Epithelial cell of esophagus (primary cell): ENCODE measurements at regions not wholly inside any gene's neighbourhood (a gene's known extent, or its start where the extent isn't known, plus 50 kb on each side); places are given as distances from the start of the nearest gene placed in this dataset.
A peak's percentile ranks its signal among the peaks of the same experiment; 100 is the strongest.

Source experiments
- DNase-seq: peaks from one replicate; pipeline ENCODE4 v3.0.0; 2010; ENCODE audit warnings: low read depth
- H3K4me3 ChIP-seq: 2 replicates; pipeline ENCODE4 v1.5.1; 2011; ENCODE audit warnings: mild to moderate bottlenecking, low read length, control low read depth
- CTCF ChIP-seq: IDR thresholded peaks from 2 replicates; pipeline ENCODE4 v1.5.1; 2011; ENCODE audit warnings: low read depth, mild to moderate bottlenecking, low read length, control low read depth, inconsistent platforms; ENCODE audit not compliant: insufficient read depth; ENCODE audit errors: missing control alignments

GRCh38 chr12:59039005-59039404, 118.7 kb upstream of the LRIG3 start:
- TF ChIP-seq CTCF, result no peak
- DNase-seq, result no peak
- H3K4me3 ChIP-seq, result no peak overlapping the region

- no peak for DNase-seq
- no peak overlapping the region for H3K4me3 ChIP-seq
- no peak for TF ChIP-seq CTCF
Observed at GRCh38 chr12:59036973-59037762, 116.9 kb upstream of the LRIG3 start.

GRCh38 chr12:59036347-59036746, 116.0 kb upstream of the LRIG3 start:
- H3K4me3 ChIP-seq, result no peak overlapping the region
- no peak for TF ChIP-seq CTCF
- no peak for DNase-seq

- DNase-seq, result no peak
- no peak for TF ChIP-seq CTCF
- no peak overlapping the region for H3K4me3 ChIP-seq
Observed at GRCh38 chr12:59031313-59031712, 111.0 kb upstream of the LRIG3 start.

- TF ChIP-seq CTCF, result no peak
- no peak overlapping the region for H3K4me3 ChIP-seq
- DNase-seq, result no peak
Observed at GRCh38 chr12:59030415-59030814, 110.1 kb upstream of the LRIG3 start.

GRCh38 chr12:59027199-59027598, 106.9 kb upstream of the LRIG3 start:
- no peak overlapping the region for H3K4me3 ChIP-seq
- no peak for TF ChIP-seq CTCF
- peak; percentile 63 for DNase-seq

- TF ChIP-seq CTCF, result no peak
- H3K4me3 ChIP-seq, result no peak overlapping the region
- no peak for DNase-seq
Observed at GRCh38 chr12:59023861-59024424, 103.6 kb upstream of the LRIG3 start.
